Renal cortical epithelial cell (primary cell): ENCODE measurements at regions not wholly inside any gene's neighbourhood (a gene's known extent, or its start where the extent isn't known, plus 50 kb on each side); places are given as distances from the start of the nearest gene placed in this dataset.
"Not testable (repeated sequence)": the region's sequence is repeated elsewhere in the genome, so short reads cannot be mapped to it uniquely, and the experiment has no call there.

Experiments
- DNase-seq: peaks from one replicate; pipeline ENCODE4 v3.0.0-alpha.2; 2011; ENCODE audit warnings: low read depth

- peak; percentile 26 for DNase-seq
These were observed 172.5 kb upstream of the MAGI2 start for GRCh38 chr7:79625921-79626320.

GRCh38 chr7:79624336-79624735 lies 170.9 kb upstream of the MAGI2 start:
- no peak for DNase-seq

- DNase-seq: peak; percentile 44
These were observed 169.3 kb upstream of the MAGI2 start for GRCh38 chr7:79622781-79623180.

- peak; percentile 41 for DNase-seq
These were observed 166.8 kb upstream of the MAGI2 start for GRCh38 chr7:79620291-79620690.

- DNase-seq: no peak
These were observed 165.7 kb upstream of the MAGI2 start for GRCh38 chr7:79619216-79619615.

GRCh38 chr7:79615871-79616640 lies 162.6 kb upstream of the MAGI2 start:
- no peak for DNase-seq

GRCh38 chr7:79615466-79615865 lies 162.0 kb upstream of the MAGI2 start:
- no peak for DNase-seq

GRCh38 chr7:79612903-79613302 lies 159.4 kb upstream of the MAGI2 start:
- no peak for DNase-seq

- no peak for DNase-seq
These were observed 158.6 kb upstream of the MAGI2 start for GRCh38 chr7:79612022-79612421.

GRCh38 chr7:79610748-79611304 lies 157.4 kb upstream of the MAGI2 start:
- DNase-seq: no peak

- DNase-seq: peak; percentile 18
These were observed 156.8 kb upstream of the MAGI2 start for GRCh38 chr7:79610313-79610712.

GRCh38 chr7:79608005-79608404 lies 154.5 kb upstream of the MAGI2 start:
- DNase-seq: peak; percentile 38

- no peak for DNase-seq
These were observed 151.4 kb upstream of the MAGI2 start for GRCh38 chr7:79604841-79605240.

- DNase-seq: peak; percentile 13
These were observed 144.9 kb upstream of the MAGI2 start for GRCh38 chr7:79598351-79598750.

GRCh38 chr7:79594671-79595070 lies 141.2 kb upstream of the MAGI2 start:
- DNase-seq: not testable (repeated sequence)

- DNase-seq: peak; percentile 2
These were observed 140.4 kb upstream of the MAGI2 start for GRCh38 chr7:79593866-79594301.

- DNase-seq: no peak
These were observed 137.6 kb upstream of the MAGI2 start for GRCh38 chr7:79590916-79591623.

GRCh38 chr7:79590391-79590790 lies 136.9 kb upstream of the MAGI2 start:
- no peak for DNase-seq

- peak; percentile 26 for DNase-seq
These were observed 117.4 kb upstream of the MAGI2 start for GRCh38 chr7:79570903-79571302.

- no peak for DNase-seq
These were observed 110.5 kb upstream of the MAGI2 start for GRCh38 chr7:79563821-79564522.

GRCh38 chr7:79555571-79555970 lies 102.1 kb upstream of the MAGI2 start:
- no peak for DNase-seq

GRCh38 chr7:79553811-79554555 lies 100.5 kb upstream of the MAGI2 start:
- DNase-seq: peak; percentile 61
